ENCODE measurements at regions not wholly inside any gene's neighbourhood (a gene's known extent, or its start where the extent isn't known, plus 50 kb on each side); places are given as distances from the start of the nearest gene placed in this dataset.

- no peak for TF ChIP-seq TARDBP (IDR thresholded peaks at IDR 0.05)
- no peak for TF ChIP-seq HDGF (IDR thresholded peaks at IDR 0.05; ENCODE audit: borderline replicate concordance)
- no peak for TF ChIP-seq ARNT (IDR thresholded peaks at IDR 0.05)
- no peak for TF ChIP-seq FOXK2 (IDR thresholded peaks at IDR 0.05)
- TF ChIP-seq ELF4 (IDR thresholded peaks at IDR 0.05), result no peak
- no peak for TF ChIP-seq PKNOX1 (IDR thresholded peaks at IDR 0.05)
- no peak for TF ChIP-seq SP1 (IDR thresholded peaks at IDR 0.05)
- TF ChIP-seq NFRKB (IDR thresholded peaks at IDR 0.05), result no peak
- no peak for TF ChIP-seq BHLHE40 (IDR thresholded peaks at IDR 0.05; ENCODE audit: borderline replicate concordance)
- TF ChIP-seq CTBP1 (IDR thresholded peaks at IDR 0.05; ENCODE audit: borderline replicate concordance), result no peak
- TF ChIP-seq FOXA1 (IDR thresholded peaks at IDR 0.05), result no peak
- no peak for TF ChIP-seq FOXM1 (IDR thresholded peaks at IDR 0.05; ENCODE audit: borderline replicate concordance)
Observed at GRCh38 chr15:89019436-89019835, 68.8 kb upstream of the ABHD2 start.
